ENCODE measurements at regions not wholly inside any gene's neighbourhood (a gene's known extent, or its start where the extent isn't known, plus 50 kb on each side); places are given as distances from the start of the nearest gene placed in this dataset.

- Histone ChIP-seq H3K18ac (ENCODE audit: low read depth, low read length) (no peak overlapping the region), H4K91ac (ENCODE audit: insufficient read depth, low read depth, low read length) (no peak overlapping the region), H4K8ac (ENCODE audit: low read depth in 2 of 2, low read length in 2 of 2) (no peak overlapping the region), H2AK5ac (ENCODE audit: low read depth, low read length) (no peak overlapping the region), H3K9me3 (ENCODE audit: control insufficient read depth, insufficient read depth, low read length) (no peaks in the 10 kb centered on the region), H3K4me3 (ENCODE audit: insufficient read depth, low read depth, low read length) (no peak overlapping the region), H3K27me3 (ENCODE audit: control insufficient read depth, insufficient read depth, low read length) (peaks cover 9% of the 10 kb centered on the region), H3K4me2 (ENCODE audit: low read depth, low read length) (no peak overlapping the region), H2BK20ac (ENCODE audit: low read depth, low read length) (no peak overlapping the region), H3K27ac (ENCODE audit: insufficient read depth, low read length) (no peak overlapping the region), H4K5ac (ENCODE audit: low read depth, low read length) (no peak overlapping the region), H2BK120ac (ENCODE audit: low read depth, low read length) (no peak overlapping the region), H3K56ac (ENCODE audit: extremely low read depth, insufficient read depth, low read length) (no peak overlapping the region), H4K20me1 (ENCODE audit: insufficient read depth, low read length) (no peaks in the 10 kb centered on the region), H3K9me1 (ENCODE audit: insufficient read depth, low read length) (no peaks in the 10 kb centered on the region), H3K4me1 (ENCODE audit: control insufficient read depth, insufficient read depth, low read length) (peaks cover 1% of the 10 kb centered on the region; the same call in 1 of the 2 replicates), H3K9ac (ENCODE audit: low read depth, low read length) (no peak overlapping the region), H3K4ac (ENCODE audit: low read depth, low read length) (no peak overlapping the region), H2AFZ (replicated peaks; ENCODE audit: low read length, poor library complexity) (no peak overlapping the region), H3K79me1 (ENCODE audit: low read depth in 1 of 2, low read length in 2 of 2) (no peaks in the 10 kb centered on the region), H3K23ac (ENCODE audit: low read depth, low read length) (no peak overlapping the region), H3K14ac (replicated peaks; ENCODE audit: low read depth, low read length) (no peak overlapping the region), H2BK5ac (ENCODE audit: low read depth, low read length, poor library complexity, severe bottlenecking) (no peak overlapping the region), H2BK15ac (ENCODE audit: low read depth, low read length) (no peak overlapping the region), H3K36me3 (ENCODE audit: control insufficient read depth, insufficient read depth, low read length) (no peaks in the 10 kb centered on the region), H2AK9ac (replicated peaks; ENCODE audit: low read depth, low read length, poor library complexity) (no peak overlapping the region)
- dilution Hi-C loops (cut with HindIII; ENCODE audit: low sequenced_read_pairs, unreplicated experiment) (no loop called here), in situ Hi-C loops (cut with MboI; ENCODE audit: low sequenced_read_pairs) (no loop called here), intact Hi-C loops (cut with micrococcal nuclease) (no loop called here)
- TF ChIP-seq RCOR1 (IDR thresholded peaks at IDR 0.05; ENCODE audit: insufficient replicate concordance, low read length) (no peak), FOS (IDR thresholded peaks at IDR 0.05; ENCODE audit: low read depth, low read length) (no peak), CTCF (conservative IDR thresholded peaks at IDR 0.05; ENCODE audit: low read depth, low read length) (no peak), POLR2A (IDR thresholded peaks at IDR 0.05; ENCODE audit: low read depth, low read length) (no peak), MAZ (IDR thresholded peaks at IDR 0.05; ENCODE audit: borderline replicate concordance, low read depth, low read length) (no peak), RFX5 (IDR thresholded peaks at IDR 0.05; ENCODE audit: low read depth, low read length) (no peak), USF2 (IDR thresholded peaks at IDR 0.05; ENCODE audit: low read depth, low read length) (no peak)
- ChIA-PET POLR2A (ENCODE audit: unreplicated experiment) (no interaction called here), CTCF (no interaction called here)
- no CpG with 5 or more reads among the region's 1 CpG for WGBS, 2 experiments (ENCODE audit: extremely low coverage in 2 of 2, insufficient read length in 1 of 2)
- DNase-seq, result no peak
- ATAC-seq (ENCODE audit: low read depth), result no peak
- BruUV-seq (replicated peaks), result no TSS peak
Observed at GRCh38 chr3:98709441-98709840, 53.7 kb upstream of the ST3GAL6 start.
